CMK (cell line): ENCODE measurements at regions not wholly inside any gene's neighbourhood (a gene's known extent, or its start where the extent isn't known, plus 50 kb on each side); places are given as distances from the start of the nearest gene placed in this dataset.

Experiments used
- DNase-seq: peaks from one replicate; pipeline ENCODE4 v3.0.0-alpha.2; 2010; ENCODE audit warnings: low read depth

DNA sequence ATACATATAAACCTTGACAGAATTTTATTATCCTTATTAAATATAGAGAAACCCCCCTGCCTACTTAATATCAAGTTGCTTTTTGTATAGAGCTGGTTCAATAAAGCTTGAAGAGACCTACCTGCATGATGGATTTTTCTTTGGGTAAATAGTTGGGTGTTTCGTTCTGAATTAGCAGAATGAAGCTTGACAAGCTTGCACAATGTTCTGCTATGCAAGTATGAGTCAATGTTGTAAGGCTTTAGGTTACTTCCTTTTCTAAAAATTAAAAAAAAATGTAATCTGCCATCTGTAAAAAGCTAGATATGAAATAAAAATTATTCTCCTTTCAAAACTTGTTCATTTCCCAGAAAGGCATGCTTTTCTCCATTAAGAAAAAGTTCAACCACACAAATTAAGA lies 1662.6 kb upstream of the SEL1L start:
- DNase-seq: no peak

DNA sequence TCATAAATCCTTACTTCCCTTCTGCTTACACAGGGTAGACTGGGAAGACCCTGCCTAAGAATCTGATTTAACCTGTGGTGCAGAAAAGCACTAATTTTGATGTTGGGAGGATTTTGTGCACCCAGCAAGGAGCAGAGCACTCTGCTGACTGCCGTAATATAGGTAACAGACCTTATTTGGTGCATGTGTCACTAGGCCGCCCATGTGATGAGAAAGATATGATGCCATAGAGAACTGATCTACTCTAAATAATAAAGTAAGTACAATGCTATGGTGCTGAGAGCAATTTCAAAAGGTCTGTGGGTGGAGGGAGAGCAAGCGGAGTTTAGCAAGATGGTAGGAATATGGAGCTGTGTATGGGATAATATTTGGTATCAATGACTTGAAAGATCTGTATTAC lies 1663.6 kb upstream of the SEL1L start:
- DNase-seq: no peak

DNA sequence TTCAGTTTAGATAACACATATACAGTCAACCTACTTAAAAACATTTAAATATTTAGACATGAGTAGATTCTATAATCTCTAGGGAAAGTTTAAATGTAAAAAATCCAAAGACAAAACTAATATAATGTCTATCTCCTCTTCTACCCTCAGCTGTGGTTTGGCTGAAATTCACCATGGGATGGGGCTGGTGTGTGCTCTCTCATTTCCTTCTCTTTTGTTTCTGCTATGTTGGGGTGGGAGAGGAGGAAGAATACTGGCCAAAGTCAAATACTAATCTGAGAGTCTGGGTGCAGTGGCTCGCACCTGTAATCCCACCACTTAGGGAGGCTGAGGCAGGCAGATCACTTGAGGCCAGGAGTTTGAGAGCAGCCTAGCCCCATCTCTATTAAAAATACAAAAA lies 1673.9 kb upstream of the SEL1L start:
- DNase-seq: no peak

DNA sequence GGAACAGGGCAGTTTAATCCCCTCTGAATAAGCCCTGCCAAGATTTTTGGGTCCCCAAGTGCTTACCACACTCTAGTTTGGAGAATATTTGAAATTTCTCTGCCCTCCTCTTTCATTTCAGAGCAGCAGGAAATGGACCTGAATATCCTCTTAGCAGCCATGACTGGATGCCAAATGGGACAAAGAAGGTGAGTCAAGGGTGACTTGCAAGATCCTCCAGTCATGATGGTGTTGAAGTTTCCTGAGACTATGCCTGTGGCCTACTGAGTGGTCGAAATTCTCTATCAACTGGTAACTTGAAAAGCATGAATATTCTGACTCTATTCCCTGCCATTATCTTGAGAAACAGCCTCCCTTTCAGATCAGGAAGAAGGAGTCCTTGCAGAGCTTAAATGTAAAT lies 1674.7 kb upstream of the SEL1L start:
- DNase-seq: no peak

DNA sequence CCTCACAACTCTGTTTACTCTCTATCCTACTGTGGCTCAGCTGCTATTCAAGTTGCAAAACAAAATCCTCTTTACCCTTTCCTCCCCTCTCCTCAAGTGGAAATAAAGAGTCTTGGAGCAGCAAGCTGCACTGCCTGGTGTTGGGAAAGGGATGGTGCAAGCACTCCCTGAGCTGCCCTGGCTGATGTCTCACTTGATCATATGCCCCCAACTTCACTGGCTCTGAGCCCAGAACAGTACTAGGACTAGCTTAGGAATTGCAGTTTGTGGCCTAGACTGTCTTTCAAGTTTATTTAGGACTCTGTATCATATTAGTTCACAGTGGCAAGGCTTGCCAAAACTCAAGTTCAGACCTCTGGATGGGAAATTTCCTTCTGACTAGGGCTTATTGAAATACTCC lies 1683.8 kb upstream of the SEL1L start:
- DNase-seq: no peak

DNA sequence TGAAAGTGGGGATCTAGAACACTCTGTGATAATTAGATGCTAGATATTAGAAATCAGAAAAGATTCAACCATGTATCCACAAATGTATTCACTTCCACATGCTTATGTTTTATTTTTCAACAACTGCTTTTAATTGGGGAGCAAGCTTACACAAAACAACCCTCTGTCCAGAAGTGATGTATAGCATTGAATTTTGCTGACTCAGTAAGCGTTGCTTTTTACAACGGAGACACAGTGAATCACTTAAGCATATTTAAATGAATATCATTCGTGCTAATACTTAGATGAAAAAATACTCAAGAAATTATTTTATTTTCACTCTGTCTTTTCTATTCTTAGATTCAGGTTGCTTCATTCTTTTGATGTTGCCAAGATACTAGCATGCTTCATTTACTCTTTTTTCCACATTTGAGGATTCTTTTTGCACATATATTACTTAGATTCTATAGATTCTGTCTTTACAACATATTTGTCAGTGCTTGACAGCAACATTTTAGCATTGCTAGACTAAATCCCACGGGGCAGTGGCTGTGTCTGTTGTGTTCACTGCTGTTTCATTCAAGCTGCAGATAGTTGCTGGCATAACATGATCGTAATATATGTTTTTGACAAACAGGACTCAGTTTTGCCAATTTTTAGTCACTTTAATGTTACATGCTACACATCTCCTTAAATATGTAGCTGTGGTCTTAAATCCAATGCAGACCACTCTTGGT lies 1714.4 kb upstream of the SEL1L start:
- DNase-seq: no peak

DNA sequence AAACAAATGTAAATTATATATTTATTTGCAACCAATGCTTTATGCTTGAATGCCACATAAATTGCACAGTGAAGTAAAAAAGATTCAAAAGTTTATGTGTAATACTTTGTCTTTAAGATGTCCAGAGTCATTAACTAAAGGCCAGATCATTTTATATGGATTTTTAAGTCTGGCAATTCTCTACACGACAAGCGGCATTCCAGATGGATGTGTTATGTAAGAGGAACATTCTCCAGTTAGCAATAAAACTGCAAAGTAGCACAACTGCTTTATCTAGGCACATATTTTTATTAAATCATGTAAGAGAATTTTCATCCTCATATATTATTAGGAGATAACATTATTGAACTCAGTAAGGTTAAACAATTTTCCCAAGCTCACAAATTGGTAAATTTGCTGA lies 1717.7 kb upstream of the SEL1L start:
- DNase-seq: no peak

DNA sequence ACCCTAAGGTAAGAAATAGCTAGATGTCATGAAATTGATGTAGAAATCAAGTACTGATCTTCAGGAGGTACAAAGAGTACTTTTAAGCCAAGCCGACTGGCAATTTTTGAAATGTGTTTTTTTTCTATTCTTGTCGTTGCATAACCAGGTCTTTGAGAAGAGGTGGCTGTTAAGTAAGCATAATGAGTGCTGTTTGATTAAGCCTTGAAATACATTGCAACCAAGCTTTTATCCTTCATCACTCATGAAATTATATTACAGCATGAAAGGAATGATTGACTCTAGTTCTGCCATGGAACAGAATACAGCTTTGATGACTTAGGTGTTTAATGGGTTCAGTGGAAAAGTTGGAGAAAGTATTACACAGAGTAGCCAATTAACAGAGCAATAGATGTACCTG lies 1720.2 kb upstream of the SEL1L start:
- DNase-seq: no peak

DNA sequence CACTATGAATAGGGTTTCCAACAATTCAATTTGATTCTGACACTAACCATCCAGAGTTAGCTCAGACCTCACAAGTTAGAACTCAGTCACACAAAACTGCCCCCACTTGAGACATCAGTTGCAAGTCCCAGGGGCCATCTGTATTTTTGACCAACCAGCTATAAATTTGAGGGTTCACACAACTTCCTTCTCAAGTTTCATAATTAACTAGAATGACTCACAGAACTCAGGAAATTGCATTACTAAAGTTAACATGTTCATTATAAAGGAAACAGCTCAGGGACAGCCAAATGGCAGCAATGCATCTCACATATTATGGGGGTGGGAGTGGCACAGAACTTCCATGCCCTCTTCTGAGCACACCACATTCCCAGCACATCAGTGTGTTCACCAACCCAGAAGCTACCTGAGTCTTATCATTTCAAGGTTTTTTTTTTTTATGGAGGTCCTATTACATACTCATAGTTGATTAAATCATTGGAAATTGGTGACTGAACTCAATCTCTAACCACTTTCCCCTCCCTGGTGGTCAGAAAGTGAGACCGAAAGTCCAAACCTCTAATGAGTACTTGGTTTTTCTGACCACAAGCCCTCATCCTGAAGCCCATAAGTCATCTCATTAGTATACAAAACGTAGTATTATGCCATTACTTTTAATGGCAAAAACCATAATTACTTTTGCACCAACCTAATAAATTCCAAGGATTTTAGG lies 1721.5 kb upstream of the SEL1L start:
- DNase-seq: no peak

DNA sequence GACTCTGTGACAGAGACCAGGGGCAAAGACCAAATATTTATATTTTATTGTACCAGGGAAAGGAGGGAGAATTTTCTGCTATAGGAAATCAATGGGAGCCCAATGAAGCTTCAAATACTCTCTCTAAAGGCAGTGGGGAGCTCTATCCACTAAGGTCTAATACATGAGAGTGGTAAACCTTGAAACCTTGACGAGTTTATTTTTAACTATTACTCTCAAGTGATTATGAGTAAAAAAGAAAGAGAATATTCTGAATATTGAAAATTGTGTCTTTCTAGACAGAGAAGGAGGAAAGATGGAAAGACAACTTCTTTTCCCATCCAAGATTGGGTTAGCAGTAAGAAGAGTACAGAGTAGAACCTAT lies 1722.1 kb upstream of the SEL1L start:
- no peak for DNase-seq

DNA sequence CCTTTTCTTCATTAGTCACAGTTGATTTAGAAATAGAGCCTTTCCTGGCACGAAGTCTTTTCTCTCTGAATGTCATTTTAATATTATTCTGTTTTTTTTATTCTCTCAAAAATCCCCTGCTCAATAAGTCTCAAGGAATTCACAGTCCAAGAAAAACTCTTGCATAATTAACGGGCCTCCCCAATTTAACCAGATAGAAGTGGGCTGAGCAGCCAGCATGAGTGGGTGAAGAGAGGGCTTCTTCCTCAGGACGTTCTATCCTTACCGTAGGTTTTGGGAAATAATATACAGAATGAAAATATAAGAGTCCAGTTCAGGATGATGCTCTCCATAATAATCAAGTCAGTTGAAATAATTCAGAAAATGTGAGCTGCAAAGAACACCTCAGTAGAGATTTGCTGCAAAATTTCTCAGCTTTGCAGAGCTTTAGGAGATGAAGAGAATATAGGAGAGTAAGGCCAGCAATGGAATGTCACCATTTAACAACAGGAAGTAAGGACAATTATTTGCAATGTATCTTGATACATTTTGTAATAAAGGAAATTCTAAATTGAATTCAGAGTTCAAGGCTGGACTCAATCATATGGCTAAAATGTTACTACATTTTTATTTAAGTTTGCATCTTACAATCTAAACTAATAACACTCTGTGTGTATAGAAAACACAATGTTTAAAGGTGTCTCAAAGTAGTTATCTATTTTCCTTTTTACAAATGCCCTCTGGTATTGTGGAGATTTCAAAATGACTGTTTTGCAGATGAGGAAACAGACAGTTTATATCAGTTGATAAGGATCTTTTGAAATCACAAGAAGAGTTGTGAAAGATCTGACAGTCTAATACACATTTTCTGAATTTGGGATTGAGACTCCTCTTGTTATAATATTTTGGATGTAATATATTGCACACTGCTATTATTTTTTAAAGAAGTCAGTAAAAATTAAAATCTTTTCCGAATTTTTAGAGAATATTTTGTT lies 1724.1 kb upstream of the SEL1L start:
- no peak for DNase-seq

DNA sequence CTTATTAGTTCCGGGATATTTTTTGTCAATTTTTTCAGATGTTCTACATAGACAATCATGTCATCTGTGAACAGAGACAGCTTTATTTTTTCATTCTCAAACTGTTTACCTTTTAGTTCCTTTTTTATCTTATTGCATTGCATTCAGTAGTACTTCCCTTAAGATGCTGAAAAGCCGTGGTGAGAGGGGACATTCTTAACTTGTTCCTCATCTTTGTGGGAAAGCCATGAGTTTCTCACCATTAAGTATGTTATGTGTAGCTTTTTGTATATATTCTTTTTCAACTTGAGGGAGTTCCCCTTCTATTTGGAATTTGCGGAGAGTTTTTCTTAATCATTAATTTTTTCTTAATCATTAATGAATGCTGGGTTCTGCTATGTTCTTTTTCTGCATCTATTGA lies 1727.1 kb upstream of the SEL1L start:
- DNase-seq: no peak

DNA sequence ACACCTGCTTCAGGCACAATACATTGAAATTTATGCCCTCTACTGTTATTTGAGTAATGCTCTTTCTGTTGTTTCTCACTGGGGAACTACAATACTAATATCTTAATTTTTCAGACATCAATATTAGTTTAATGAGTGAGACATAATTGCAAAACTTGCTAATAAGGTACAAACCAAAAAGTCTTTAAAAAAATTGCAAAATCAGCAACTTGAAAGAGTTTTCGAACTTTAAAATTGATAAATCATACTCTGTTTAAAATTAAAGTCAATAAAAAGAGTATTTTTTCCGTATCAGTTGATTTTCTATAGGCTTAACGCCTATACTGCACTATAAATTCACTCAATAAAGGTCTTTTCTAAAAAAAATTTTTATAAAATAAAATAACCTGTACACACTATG lies 1735.9 kb upstream of the SEL1L start:
- no peak for DNase-seq

DNA sequence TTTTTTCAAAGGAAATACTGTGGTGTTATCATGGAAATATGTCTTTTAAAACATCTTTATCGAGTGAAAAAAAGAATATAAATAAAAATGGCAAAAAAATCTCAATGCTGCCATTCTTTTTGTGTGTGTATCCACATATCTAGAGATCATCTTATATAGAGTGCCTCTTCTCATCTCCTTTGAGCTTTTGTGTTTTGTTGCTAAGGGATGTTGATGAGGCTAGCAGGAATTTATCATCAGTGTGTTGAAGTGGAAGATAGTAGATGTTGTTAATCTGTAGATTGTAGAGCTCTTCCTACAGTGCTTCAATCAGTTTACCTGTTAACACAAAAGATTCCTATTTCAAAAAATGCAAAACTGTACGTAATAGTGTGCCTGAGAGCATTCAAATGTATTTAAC lies 1738.0 kb upstream of the SEL1L start:
- DNase-seq: no peak

DNA sequence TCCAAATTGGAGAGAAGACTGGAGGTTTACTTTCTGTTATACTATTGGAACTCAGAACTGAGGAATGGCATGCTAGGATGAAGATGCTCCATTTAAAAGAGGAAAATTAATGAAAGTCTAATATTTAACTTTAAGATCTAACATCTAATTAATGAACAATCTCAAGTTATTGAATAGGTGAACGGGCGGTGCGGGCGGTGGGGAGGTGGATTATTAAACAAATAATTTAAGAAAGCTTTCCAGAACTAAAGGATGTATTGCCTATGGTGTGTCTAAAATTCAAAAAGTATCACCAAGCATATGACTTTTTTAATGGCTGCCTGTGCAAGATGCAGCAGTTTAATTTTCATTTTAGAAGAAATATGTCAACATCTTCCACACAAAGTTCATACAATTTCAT lies 1747.1 kb upstream of the SEL1L start:
- DNase-seq: no peak

DNA sequence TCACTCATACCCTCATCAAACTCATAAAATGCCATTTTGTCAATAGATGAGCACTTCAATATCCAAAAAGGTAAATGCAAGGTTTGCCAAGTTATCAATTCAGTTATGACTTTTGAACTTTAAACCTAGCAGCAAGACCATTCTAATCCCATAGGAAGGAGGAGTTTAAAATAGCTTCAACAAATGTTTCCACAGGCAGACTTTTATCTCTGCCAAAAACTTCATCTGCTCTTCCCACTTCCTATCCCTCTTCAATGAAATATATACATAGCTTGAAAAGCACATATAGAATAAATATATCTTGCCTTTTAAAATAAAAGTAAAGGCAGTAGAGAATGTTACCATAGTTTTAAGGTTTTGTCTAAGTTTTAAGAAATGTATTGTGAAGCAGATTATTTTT lies 1749.1 kb upstream of the SEL1L start:
- DNase-seq: no peak

DNA sequence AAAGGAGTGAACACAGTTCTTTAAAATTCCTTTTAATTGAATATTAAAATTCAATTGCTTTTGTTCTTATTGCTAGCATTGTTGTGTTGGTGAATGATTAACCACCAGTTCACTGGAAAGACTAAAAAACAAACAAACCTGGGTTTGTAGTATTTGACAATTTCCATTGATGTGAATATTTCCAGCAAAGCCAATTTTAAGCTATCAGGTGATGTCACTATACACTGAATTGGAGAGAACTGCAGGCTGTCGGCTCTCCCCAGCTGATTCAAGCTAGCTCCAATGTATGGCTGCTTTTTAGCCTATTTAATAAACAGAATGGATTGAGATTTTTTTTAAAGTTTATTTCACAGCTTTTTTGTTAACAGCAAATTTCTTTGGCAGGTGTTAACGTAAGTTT lies 1753.6 kb upstream of the SEL1L start:
- DNase-seq: no peak

DNA sequence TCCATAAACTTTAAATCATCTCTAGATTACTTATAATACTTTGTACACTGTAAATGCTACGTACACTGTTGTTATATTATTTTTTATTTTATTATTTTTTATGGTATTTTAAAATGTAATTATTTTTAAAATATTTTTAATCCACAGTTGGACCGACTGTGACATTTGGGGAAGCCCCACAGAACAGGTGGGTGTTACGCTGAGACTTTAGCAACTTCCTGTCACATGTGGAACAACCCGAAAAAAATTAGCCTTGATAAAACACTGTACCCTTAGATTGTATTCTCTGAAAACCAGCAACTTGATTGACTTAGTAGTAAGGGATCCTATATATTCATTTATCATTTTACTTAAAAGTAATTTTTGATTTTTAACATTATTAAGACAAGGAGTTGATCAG lies 1755.7 kb upstream of the SEL1L start:
- no peak for DNase-seq

DNA sequence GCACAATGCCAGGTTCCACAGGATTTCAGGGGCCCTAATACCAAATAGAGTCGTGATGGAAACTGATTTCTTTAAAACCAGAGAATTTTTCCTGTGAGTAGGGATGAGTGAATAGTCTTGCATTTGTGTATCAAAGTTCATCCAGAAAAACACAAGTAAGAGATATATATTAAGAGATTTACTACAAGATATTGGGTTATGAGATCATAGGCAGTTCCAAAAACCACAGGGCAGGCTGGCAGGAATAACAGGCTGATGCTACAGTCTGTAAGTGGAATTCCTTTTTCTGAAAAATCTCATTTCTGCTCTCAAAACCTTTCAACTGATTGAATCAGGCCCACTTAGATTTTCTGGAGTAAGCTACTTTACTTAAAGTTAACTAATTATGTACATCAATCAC lies 1756.2 kb upstream of the SEL1L start:
- DNase-seq: no peak

DNA sequence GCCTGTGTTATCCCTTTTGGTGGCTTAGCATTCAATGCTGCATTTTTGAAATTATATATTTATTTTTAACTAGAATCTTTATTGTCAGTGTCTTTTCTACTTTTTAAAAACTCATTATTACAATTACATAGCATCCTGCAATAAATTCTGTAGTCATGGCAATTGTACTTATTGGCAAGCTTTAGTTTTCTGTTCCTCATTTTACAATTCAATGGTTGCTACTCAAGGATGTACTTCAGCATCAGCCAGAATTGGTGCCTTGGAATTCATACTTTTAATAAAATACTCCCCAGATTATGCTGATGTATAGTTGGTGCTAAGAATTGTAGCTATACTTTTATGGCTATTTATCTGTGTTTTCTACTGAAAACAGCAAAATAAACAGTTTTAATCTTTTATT lies 1756.8 kb upstream of the SEL1L start:
- no peak for DNase-seq

DNA sequence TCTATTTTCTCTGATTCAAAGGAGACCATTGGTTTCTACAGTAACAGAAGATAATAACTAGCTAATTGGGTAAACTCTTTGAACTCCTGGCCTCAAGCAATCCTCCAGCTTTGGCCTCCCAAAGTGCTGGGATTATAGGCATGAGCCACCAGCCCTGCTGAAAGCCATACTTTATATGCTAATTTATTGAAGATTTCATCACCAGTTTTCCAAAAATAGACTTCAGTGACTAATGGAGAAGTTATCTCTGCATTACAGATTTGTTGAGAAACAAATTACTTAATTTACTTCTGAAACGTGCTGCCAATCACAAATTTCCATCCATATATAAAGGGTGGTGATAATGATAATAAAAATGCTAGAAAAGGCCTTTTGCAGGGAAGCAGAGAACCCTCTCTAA lies 1758.1 kb upstream of the SEL1L start:
- no peak for DNase-seq

DNA sequence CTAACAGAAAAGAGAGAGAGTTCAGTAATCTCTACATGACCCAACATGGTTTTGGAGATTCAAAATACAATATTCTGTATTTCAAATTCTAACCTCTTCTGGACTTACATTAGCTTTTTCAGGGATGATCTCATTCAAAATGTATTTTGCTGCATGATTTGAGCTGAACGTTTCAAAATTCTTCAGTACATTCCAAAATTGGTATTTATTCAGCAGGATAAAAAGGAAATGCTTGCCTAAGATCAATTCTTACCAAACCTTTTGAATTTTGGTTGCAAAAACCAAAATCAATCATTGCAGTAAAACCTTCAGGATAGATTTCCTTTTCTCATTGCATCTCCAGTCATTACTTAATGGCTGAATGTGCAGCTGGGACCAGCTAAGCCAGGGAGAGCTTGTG lies 1761.3 kb upstream of the SEL1L start:
- no peak for DNase-seq

DNA sequence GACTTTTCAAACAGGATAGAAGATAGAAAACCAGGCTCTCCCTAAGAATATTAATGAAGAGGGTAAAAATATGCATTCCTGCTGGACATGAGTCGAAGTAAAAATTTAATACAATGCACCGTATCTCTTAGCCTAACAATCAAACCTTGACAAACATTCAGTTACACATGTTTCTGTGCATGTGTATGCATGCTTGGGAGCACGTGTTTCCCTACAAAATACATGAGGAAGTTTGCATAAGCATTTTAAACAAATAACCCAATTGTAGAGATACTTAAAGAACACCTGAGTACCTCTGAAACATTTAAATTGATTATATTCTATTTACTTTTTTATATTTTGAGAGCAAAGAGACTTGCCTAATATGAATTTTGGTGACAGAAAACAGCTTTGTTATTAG lies 1763.7 kb upstream of the SEL1L start:
- DNase-seq: no peak
